WTC11 (cell line): ENCODE measurements at regions not wholly inside any gene's neighbourhood (a gene's known extent, or its start where the extent isn't known, plus 50 kb on each side); places are given as distances from the start of the nearest gene placed in this dataset.

Experiments used
- ATAC-seq: fragments of 200-7000 bp; cut with Tn5 transposase; 2 replicates; pipeline ENCODE4 v1.10.0; 2021; ENCODE audit warnings: mild to moderate bottlenecking, moderate library complexity
- CTCF ChIA-PET: fragments of 300-600 bp; sonication (Branson Sonifier 250); formaldehyde crosslinking; loops from one replicate; lab custom pipeline; 2021; ENCODE audit warnings: antibody characterized with exemption; lab: Charles Lee
- POLR2A ChIA-PET: fragments of 350-600 bp; sonication (Branson Sonifier 250); formaldehyde crosslinking; loops from one replicate; lab custom pipeline; 2021; ENCODE audit warnings: antibody characterized with exemption; lab: Charles Lee
- DNase-seq: peaks from one replicate; pipeline ENCODE4 v3.0.0; 2021; ENCODE audit warnings: low spot score
- H3K27ac Mint-ChIP-seq: 2 replicates; pipeline ENCODE4 v1.8.0; 2021; ENCODE audit warnings: mixed read lengths
- H3K27me3 Mint-ChIP-seq: 2 replicates; pipeline ENCODE4 v1.8.0; 2021; ENCODE audit warnings: low read depth, mild to moderate bottlenecking, moderate library complexity, mixed read lengths
- H3K36me3 Mint-ChIP-seq: 2 replicates; pipeline ENCODE4 v1.8.0; 2021; ENCODE audit warnings: mixed read lengths
- H3K4me1 Mint-ChIP-seq: 2 replicates; pipeline ENCODE4 v1.8.0; 2022; ENCODE audit warnings: mixed read lengths
- H3K4me3 Mint-ChIP-seq: 2 replicates; pipeline ENCODE4 v1.8.0; 2021; ENCODE audit warnings: mild to moderate bottlenecking, moderate library complexity, mixed read lengths
- H3K9me3 Mint-ChIP-seq: 2 replicates; pipeline ENCODE4 v1.8.0; 2021; ENCODE audit warnings: mixed read lengths
- ATF1 ChIP-seq: sonication (generic); formaldehyde crosslinking; IDR thresholded peaks from 2 replicates; pipeline ENCODE4 v1.8.1; 2023; ENCODE audit warnings: mild to moderate bottlenecking, moderate library complexity, missing genetic modification reagents
- CBFB ChIP-seq: sonication (generic); formaldehyde crosslinking; IDR thresholded peaks from 2 replicates; pipeline ENCODE4 v1.8.1; 2022; ENCODE audit warnings: mild to moderate bottlenecking, low read depth, missing genetic modification reagents
- CDX4 ChIP-seq: fragments of 250-450 bp; sonication (Bioruptor Pico); IDR thresholded peaks from 2 replicates; pipeline ENCODE4 v1.9.0; 2021; ENCODE audit warnings: moderate library complexity, mild to moderate bottlenecking, inconsistent platforms, borderline replicate concordance
- EMX1 ChIP-seq: fragments of 250-450 bp; sonication (Bioruptor Pico); IDR thresholded peaks from 2 replicates; pipeline ENCODE4 v1.8.0; 2021; ENCODE audit warnings: mild to moderate bottlenecking
- ESRRA ChIP-seq: sonication (generic); formaldehyde crosslinking; IDR thresholded peaks from 2 replicates; pipeline ENCODE4 v1.8.1; 2022; ENCODE audit warnings: mild to moderate bottlenecking, missing genetic modification reagents, borderline replicate concordance
- HMGXB4 ChIP-seq: sonication (generic); formaldehyde crosslinking; IDR thresholded peaks from 2 replicates; pipeline ENCODE4 v1.8.1; 2023; ENCODE audit warnings: mild to moderate bottlenecking, moderate library complexity, missing genetic modification reagents
- IRF1 ChIP-seq: sonication (generic); formaldehyde crosslinking; IDR thresholded peaks from 2 replicates; pipeline ENCODE4 v1.8.0; 2023; ENCODE audit warnings: missing genetic modification reagents
- IRF2 ChIP-seq: sonication (generic); formaldehyde crosslinking; IDR thresholded peaks from 2 replicates; pipeline ENCODE4 v1.8.0; 2022; ENCODE audit warnings: low read depth, missing genetic modification reagents, borderline replicate concordance
- MXD4 ChIP-seq: fragments of 250-450 bp; sonication (Bioruptor Pico); IDR thresholded peaks from 2 replicates; pipeline ENCODE4 v1.8.0; 2021; ENCODE audit warnings: mild to moderate bottlenecking, moderate library complexity, borderline replicate concordance
- NFE2L1 ChIP-seq: sonication (generic); formaldehyde crosslinking; IDR thresholded peaks from 2 replicates; pipeline ENCODE4 v1.8.1; 2023; ENCODE audit warnings: missing genetic modification reagents
- ZNF317 ChIP-seq: sonication (generic); formaldehyde crosslinking; IDR thresholded peaks from 2 replicates; pipeline ENCODE4 v1.8.1; 2023; ENCODE audit warnings: low read depth, mild to moderate bottlenecking, moderate library complexity, missing genetic modification reagents, borderline replicate concordance
- ZNF512 ChIP-seq: sonication (generic); formaldehyde crosslinking; IDR thresholded peaks from 2 replicates; pipeline ENCODE4 v1.8.1; 2022; ENCODE audit warnings: missing genetic modification reagents, borderline replicate concordance
- TF ChIP-seq, protein P1 (sequence below): fragments of 250-450 bp; sonication (Bioruptor Pico); IDR thresholded peaks from 2 replicates; pipeline ENCODE4 v1.9.0; 2021; ENCODE audit warnings: mild to moderate bottlenecking, borderline replicate concordance
- TF ChIP-seq, protein P2 (sequence below): sonication (generic); formaldehyde crosslinking; conservative IDR thresholded peaks from 2 replicates; pipeline ENCODE4 v1.8.1; 2022; ENCODE audit warnings: mild to moderate bottlenecking, missing genetic modification reagents
- TF ChIP-seq, protein P3 (sequence below): sonication (generic); formaldehyde crosslinking; IDR thresholded peaks from 2 replicates; pipeline ENCODE4 v1.8.1; 2022; ENCODE audit warnings: mild to moderate bottlenecking, missing genetic modification reagents, moderate library complexity, borderline replicate concordance

DNA sequence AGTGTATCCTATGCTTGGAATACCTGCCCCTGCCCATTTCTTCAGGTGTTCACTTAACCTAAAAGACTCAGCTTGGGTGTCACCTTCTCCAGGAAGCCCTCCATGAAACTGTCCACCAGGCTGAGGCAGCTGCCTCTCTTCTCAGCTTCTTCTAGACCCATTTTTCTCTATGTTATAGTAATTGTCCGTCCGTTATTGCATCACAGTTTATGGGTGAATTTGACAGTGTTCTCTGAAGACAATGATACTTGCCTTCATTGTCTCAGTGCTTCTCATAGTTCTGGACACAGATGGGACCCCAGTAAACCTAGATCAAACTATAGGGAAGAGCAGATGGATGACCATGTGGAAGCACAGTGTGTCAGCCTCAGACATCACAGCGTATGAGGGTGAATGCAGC is 238.0 kb upstream of the MOCS1 start:
- ATAC-seq: no peak
- Mint-ChIP-seq H3K4me3 (no peak overlapping the region), H3K4me1 (peaks cover 11% of the 10 kb centered on the region), H3K27me3 (no peaks in the 10 kb centered on the region; the same call in 1 of the 2 replicates), H3K27ac (no peak overlapping the region), H3K36me3 (peaks cover 4% of the 10 kb centered on the region; the same call in 1 of the 2 replicates), H3K9me3 (peaks cover 12% of the 10 kb centered on the region)
- ChIA-PET CTCF (no interaction called here), POLR2A (no interaction called here)
- no peak for DNase-seq
- no peak for TF ChIP-seq ATF1 (CRISPR knock-in tag)
- TF ChIP-seq, protein P1, sequence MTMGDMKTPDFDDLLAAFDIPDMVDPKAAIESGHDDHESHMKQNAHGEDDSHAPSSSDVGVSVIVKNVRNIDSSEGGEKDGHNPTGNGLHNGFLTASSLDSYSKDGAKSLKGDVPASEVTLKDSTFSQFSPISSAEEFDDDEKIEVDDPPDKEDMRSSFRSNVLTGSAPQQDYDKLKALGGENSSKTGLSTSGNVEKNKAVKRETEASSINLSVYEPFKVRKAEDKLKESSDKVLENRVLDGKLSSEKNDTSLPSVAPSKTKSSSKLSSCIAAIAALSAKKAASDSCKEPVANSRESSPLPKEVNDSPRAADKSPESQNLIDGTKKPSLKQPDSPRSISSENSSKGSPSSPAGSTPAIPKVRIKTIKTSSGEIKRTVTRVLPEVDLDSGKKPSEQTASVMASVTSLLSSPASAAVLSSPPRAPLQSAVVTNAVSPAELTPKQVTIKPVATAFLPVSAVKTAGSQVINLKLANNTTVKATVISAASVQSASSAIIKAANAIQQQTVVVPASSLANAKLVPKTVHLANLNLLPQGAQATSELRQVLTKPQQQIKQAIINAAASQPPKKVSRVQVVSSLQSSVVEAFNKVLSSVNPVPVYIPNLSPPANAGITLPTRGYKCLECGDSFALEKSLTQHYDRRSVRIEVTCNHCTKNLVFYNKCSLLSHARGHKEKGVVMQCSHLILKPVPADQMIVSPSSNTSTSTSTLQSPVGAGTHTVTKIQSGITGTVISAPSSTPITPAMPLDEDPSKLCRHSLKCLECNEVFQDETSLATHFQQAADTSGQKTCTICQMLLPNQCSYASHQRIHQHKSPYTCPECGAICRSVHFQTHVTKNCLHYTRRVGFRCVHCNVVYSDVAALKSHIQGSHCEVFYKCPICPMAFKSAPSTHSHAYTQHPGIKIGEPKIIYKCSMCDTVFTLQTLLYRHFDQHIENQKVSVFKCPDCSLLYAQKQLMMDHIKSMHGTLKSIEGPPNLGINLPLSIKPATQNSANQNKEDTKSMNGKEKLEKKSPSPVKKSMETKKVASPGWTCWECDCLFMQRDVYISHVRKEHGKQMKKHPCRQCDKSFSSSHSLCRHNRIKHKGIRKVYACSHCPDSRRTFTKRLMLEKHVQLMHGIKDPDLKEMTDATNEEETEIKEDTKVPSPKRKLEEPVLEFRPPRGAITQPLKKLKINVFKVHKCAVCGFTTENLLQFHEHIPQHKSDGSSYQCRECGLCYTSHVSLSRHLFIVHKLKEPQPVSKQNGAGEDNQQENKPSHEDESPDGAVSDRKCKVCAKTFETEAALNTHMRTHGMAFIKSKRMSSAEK (CRISPR knock-in tag): no peak
- TF ChIP-seq NFE2L1 (CRISPR knock-in tag): no peak
- no peak for TF ChIP-seq EMX1 (CRISPR knock-in tag)
- TF ChIP-seq, protein P2, sequence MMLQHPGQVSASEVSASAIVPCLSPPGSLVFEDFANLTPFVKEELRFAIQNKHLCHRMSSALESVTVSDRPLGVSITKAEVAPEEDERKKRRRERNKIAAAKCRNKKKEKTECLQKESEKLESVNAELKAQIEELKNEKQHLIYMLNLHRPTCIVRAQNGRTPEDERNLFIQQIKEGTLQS (CRISPR knock-in tag): no peak
- TF ChIP-seq MXD4: no peak
- no peak for TF ChIP-seq IRF1 (CRISPR knock-in tag)
- no peak for TF ChIP-seq IRF2 (CRISPR knock-in tag)
- TF ChIP-seq CBFB: no peak
- TF ChIP-seq, protein P3, sequence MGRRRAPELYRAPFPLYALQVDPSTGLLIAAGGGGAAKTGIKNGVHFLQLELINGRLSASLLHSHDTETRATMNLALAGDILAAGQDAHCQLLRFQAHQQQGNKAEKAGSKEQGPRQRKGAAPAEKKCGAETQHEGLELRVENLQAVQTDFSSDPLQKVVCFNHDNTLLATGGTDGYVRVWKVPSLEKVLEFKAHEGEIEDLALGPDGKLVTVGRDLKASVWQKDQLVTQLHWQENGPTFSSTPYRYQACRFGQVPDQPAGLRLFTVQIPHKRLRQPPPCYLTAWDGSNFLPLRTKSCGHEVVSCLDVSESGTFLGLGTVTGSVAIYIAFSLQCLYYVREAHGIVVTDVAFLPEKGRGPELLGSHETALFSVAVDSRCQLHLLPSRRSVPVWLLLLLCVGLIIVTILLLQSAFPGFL (CRISPR knock-in tag): no peak
- no peak for TF ChIP-seq ZNF512 (CRISPR knock-in tag)
- TF ChIP-seq HMGXB4 (CRISPR knock-in tag): no peak
- TF ChIP-seq ESRRA (CRISPR knock-in tag): no peak
- TF ChIP-seq ZNF317 (CRISPR knock-in tag): no peak
- TF ChIP-seq CDX4 (CRISPR knock-in tag): no peak
